Karpas-422 (cell line): ENCODE measurements at regions not wholly inside any gene's neighbourhood (a gene's known extent, or its start where the extent isn't known, plus 50 kb on each side); places are given as distances from the start of the nearest gene placed in this dataset.

ENCODE experiments used
- DNase-seq: peaks from one replicate; pipeline ENCODE4 v3.0.0-alpha.2; 2015
- H2AFZ ChIP-seq: fragments of 200-600 bp; sonication (generic); 2 replicates; pipeline ENCODE4 v1.6.1; 2014; ENCODE audit warnings: antibody characterized with exemption, low read length, mixed read lengths
- H3K27ac ChIP-seq: fragments of 200-600 bp; sonication (generic); 2 replicates; pipeline ENCODE4 v1.5.1; 2014; ENCODE audit warnings: mild to moderate bottlenecking, low read length, moderate library complexity
- H3K27me3 ChIP-seq: fragments of 200-600 bp; sonication (generic); 2 replicates; pipeline ENCODE4 v1.6.1; 2014; ENCODE audit warnings: low read length, mixed read lengths
- H3K36me3 ChIP-seq: fragments of 200-600 bp; sonication (generic); 2 replicates; pipeline ENCODE4 v1.6.1; 2014; ENCODE audit warnings: low read length, mixed read lengths; ENCODE audit not compliant: insufficient read depth
- H3K4me1 ChIP-seq: fragments of 200-600 bp; sonication (generic); 2 replicates; pipeline ENCODE4 v1.6.1; 2014; ENCODE audit warnings: mild to moderate bottlenecking, low read length, mixed read lengths
- H3K4me2 ChIP-seq: fragments of 200-600 bp; sonication (generic); 2 replicates; pipeline ENCODE4 v1.6.1; 2014; ENCODE audit warnings: low read length, low read depth, mild to moderate bottlenecking; ENCODE audit not compliant: poor library complexity, severe bottlenecking
- H3K4me3 ChIP-seq: fragments of 200-600 bp; sonication (generic); 2 replicates; pipeline ENCODE4 v1.5.1; 2014; ENCODE audit warnings: mild to moderate bottlenecking, antibody characterized with exemption, low read length, mixed read lengths
- H3K79me2 ChIP-seq: fragments of 200-600 bp; sonication (generic); 2 replicates; pipeline ENCODE4 v1.6.1; 2014; ENCODE audit warnings: mild to moderate bottlenecking, low read length, mixed read lengths
- H3K9ac ChIP-seq: fragments of 200-600 bp; sonication (generic); 2 replicates; pipeline ENCODE4 v1.6.0; 2014; ENCODE audit warnings: low read length
- H3K9me2 ChIP-seq: fragments of 200-600 bp; sonication (generic), shearing (Covaris generic); replicated peaks from 2 replicates; pipeline ENCODE4 v1.6.0; 2014; ENCODE audit warnings: mild to moderate bottlenecking, low read length, moderate library complexity; ENCODE audit not compliant: insufficient read depth
- H3K9me3 ChIP-seq: fragments of 300-700, 200-600 bp; sonication (generic); 2 replicates; pipeline ENCODE4 v1.6.1; 2014; ENCODE audit warnings: low read length, mixed read lengths
- H4K20me1 ChIP-seq: fragments of 200-600 bp; sonication (generic); 2 replicates; pipeline ENCODE4 v1.6.1; 2014; ENCODE audit warnings: mild to moderate bottlenecking, antibody characterized with exemption, low read length, low read depth; ENCODE audit not compliant: insufficient read depth

DNA sequence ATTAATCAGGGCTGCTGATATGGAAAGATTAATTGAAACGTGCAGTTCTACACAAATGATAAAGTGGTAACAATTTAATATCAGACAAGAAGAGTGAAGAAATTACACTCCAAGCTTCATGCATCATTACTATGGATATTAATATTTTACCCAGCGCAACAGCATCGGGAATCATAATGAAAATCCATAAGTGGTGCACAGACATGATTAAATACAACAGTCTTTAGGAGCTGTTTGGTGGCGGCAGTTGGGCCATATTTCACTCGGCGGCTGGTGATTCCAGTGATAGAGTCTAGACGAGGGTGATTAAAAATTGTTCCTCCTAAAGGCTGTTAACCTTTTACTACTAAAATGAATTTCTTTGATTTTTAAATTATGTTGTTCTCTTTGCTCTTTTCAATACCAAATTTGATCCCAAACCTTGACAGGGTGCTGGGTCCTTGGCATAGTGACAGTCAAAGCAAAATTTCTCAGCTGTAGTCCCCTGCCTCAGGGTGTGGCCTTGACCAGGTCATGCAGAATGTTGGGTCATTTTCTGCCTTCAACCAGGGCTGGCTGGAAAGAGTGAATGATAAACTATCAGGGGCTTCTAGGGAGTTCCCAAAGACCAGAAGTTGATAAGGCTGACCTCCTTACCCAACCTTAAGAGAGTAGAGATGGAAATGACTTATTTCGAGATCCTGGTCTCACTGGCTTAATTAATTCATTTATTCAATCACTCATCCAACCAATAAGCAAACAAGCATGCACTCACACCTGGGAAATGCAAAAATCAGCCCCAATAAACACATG is 392.0 kb downstream of the IL20RB start:
- DNase-seq = no peak
- no peaks in the 10 kb centered on the region for H3K27me3 ChIP-seq
- no peaks in the 10 kb centered on the region for H3K9me2 ChIP-seq
- no peak overlapping the region for H3K27ac ChIP-seq
- H3K4me1 ChIP-seq = no peaks in the 10 kb centered on the region
- H4K20me1 ChIP-seq = no peaks in the 10 kb centered on the region
- H3K79me2 ChIP-seq = no peaks in the 10 kb centered on the region
- no peaks in the 10 kb centered on the region for H3K36me3 ChIP-seq
- no peaks in the 10 kb centered on the region for H3K9me3 ChIP-seq
- no peak overlapping the region for H2AFZ ChIP-seq
- H3K4me2 ChIP-seq = no peak overlapping the region
- no peak overlapping the region for H3K4me3 ChIP-seq
- H3K9ac ChIP-seq = no peak overlapping the region

DNA sequence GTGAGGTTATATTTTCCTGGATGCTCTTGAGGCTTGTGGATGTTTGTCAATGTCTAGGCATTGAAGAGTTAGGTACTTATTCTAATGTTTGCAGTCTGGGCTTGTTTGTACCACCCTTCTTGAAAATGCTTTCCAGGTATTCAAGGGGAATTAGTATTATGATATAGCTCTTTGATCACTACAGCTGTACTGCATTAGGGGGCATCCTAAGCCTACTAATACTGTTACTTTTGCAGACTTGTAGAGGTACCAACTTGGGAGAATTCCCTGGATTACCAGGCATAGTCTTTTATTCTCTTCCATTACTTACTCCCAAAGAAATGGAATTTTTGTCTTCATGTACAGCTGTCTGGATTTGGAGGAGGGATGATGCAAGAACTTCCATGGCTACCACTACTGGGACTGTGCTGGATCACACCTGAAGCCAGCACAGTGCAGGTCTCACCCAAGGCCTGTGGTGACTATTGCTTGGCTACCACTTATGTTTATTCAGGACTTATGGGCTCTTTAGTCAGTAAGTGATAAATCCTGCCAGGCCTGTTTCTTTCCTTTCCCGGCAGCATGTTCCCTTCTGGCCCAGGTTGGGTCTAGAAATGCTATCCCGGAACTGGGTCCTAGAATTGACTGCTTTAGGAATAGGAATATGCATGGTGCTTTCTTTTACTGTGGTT is 402.9 kb downstream of the IL20RB start:
- peaks cover 11% of the 10 kb centered on the region; the same call in 1 of the 2 replicates for H3K9me3 ChIP-seq
- DNase-seq = no peak

DNA sequence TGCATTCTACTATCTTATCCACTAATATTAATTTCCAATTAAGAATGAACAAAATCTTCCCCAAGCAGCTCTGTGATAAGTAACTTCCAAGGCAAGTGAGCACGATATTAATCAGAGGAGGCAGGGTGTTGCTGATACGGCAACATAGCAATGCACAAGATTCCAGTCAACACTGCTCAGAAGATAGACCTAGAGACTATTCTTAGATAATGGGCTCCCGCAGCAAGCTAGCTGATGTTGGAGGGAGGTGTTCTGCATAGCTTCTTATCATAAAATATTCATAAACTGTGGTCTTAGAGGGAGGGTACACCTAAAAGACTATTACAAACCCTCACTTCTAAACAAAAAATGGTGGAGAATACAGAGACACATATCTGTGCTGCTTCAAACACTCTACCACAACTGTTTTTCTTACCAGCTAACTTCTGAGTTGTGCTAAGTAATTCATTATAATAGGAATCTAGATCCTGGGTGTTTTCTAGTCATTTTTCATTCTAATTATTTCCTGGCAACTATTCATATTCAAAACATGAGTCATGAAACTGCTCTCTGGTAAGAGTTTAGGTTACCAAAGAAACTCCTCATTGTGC is 382.0 kb upstream of the SOX14 start:
- Histone ChIP-seq H3K9ac (no peak overlapping the region), H3K27me3 (no peaks in the 10 kb centered on the region), H3K79me2 (no peaks in the 10 kb centered on the region), H4K20me1 (no peaks in the 10 kb centered on the region), H2AFZ (no peak overlapping the region), H3K9me2 (no peaks in the 10 kb centered on the region), H3K4me2 (no peak overlapping the region), H3K9me3 (no peaks in the 10 kb centered on the region), H3K36me3 (no peaks in the 10 kb centered on the region), H3K27ac (no peak overlapping the region), H3K4me3 (no peak overlapping the region), H3K4me1 (no peaks in the 10 kb centered on the region)
- no peak for DNase-seq

More for the DNA sequence above, 402.9 kb downstream of the IL20RB start:
- H3K27ac ChIP-seq = no peak overlapping the region
- H3K4me3 ChIP-seq = no peak overlapping the region
- H2AFZ ChIP-seq = no peak overlapping the region
- H3K4me2 ChIP-seq = no peak overlapping the region
- no peaks in the 10 kb centered on the region for H3K27me3 ChIP-seq
- no peaks in the 10 kb centered on the region for H3K36me3 ChIP-seq
- H4K20me1 ChIP-seq = no peaks in the 10 kb centered on the region
- H3K9me2 ChIP-seq = no peaks in the 10 kb centered on the region; the same call in 1 of the 2 replicates
- no peak overlapping the region for H3K9ac ChIP-seq
- no peaks in the 10 kb centered on the region for H3K79me2 ChIP-seq
- H3K4me1 ChIP-seq = no peaks in the 10 kb centered on the region

DNA sequence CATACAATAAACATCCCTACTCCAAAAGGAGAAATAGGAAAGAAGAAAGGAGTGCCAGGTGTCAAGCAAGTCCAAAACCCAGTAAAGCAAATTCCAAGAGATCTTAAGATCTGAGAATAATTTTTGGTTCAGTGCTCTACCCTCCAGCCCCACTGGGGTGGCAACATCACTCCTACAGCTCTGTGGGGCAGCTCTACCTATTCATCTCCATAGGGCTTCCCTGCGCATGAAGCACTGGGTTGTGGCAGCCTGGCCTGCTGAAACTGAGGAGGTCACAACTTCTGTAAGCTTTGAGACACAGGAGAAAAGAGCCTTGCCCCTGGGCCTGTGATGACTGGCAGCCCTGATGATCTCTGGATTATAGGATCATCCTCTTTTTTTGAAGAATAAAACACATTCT is 378.2 kb upstream of the SOX14 start:
- DNase-seq = no peak

DNA sequence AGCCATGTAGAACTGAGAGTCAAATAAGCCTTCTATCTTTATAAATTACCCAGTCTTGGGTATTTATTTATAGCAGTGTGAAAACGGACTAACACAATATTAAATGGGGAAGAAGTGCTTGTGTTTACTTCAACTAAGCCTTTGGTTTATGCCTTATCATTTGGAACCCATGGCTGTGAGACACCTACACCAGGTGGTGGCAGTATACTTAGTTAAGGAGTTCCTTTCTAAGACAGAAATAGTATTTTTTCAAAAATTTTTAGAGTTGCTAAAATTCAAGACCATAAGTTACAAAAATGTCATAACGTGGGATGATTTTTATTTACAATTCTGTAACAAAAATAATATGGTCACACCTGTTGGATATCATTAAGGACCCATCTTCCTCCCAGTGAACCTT is 354.5 kb upstream of the SOX14 start:
- H3K79me2 ChIP-seq = no peaks in the 10 kb centered on the region
- peak; percentile 49 for DNase-seq
- no peaks in the 10 kb centered on the region for H3K9me2 ChIP-seq
- H3K9ac ChIP-seq = no peak overlapping the region
- H3K27ac ChIP-seq = no peak overlapping the region
- H2AFZ ChIP-seq = no peak overlapping the region
- no peaks in the 10 kb centered on the region for H3K9me3 ChIP-seq
- no peak overlapping the region for H3K4me3 ChIP-seq
- H3K27me3 ChIP-seq = no peaks in the 10 kb centered on the region
- no peaks in the 10 kb centered on the region for H3K4me1 ChIP-seq
- H3K4me2 ChIP-seq = no peak overlapping the region
- H4K20me1 ChIP-seq = no peaks in the 10 kb centered on the region
- H3K36me3 ChIP-seq = no peaks in the 10 kb centered on the region

More for the DNA sequence above, 378.2 kb upstream of the SOX14 start:
- Histone ChIP-seq H3K4me2 (no peak overlapping the region), H3K36me3 (no peaks in the 10 kb centered on the region), H3K9me2 (no peaks in the 10 kb centered on the region), H4K20me1 (no peaks in the 10 kb centered on the region), H3K27ac (no peak overlapping the region), H2AFZ (no peak overlapping the region), H3K27me3 (no peaks in the 10 kb centered on the region), H3K9me3 (no peaks in the 10 kb centered on the region), H3K4me3 (no peak overlapping the region), H3K9ac (no peak overlapping the region), H3K4me1 (no peaks in the 10 kb centered on the region), H3K79me2 (no peaks in the 10 kb centered on the region)

DNA sequence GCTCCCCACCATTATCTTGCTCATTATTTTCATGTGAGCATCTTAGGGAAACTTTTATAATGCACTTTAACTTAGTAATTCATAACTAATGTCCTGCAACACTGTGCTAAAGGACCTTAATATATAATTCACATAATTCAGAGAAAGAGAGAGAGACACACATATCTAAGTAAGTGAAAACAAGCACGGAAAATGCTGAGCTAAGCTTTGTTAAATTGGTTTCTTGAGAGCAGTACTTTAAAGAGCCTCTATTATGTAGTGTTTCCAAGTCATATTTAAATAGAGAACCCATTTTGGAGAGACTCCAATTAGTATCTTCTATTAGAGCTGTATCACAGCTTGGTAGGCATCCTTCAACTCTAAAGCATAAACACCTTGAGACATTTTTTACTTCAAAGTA is 354.1 kb upstream of the SOX14 start:
- no peaks in the 10 kb centered on the region for H4K20me1 ChIP-seq
- H3K27me3 ChIP-seq = no peaks in the 10 kb centered on the region
- H3K4me2 ChIP-seq = no peak overlapping the region
- H3K9me2 ChIP-seq = no peaks in the 10 kb centered on the region
- no peaks in the 10 kb centered on the region for H3K4me1 ChIP-seq
- H3K36me3 ChIP-seq = no peaks in the 10 kb centered on the region
- H2AFZ ChIP-seq = no peak overlapping the region
- H3K79me2 ChIP-seq = no peaks in the 10 kb centered on the region
- no peak overlapping the region for H3K4me3 ChIP-seq
- no peaks in the 10 kb centered on the region for H3K9me3 ChIP-seq
- no peak for DNase-seq
- H3K9ac ChIP-seq = no peak overlapping the region
- no peak overlapping the region for H3K27ac ChIP-seq

DNA sequence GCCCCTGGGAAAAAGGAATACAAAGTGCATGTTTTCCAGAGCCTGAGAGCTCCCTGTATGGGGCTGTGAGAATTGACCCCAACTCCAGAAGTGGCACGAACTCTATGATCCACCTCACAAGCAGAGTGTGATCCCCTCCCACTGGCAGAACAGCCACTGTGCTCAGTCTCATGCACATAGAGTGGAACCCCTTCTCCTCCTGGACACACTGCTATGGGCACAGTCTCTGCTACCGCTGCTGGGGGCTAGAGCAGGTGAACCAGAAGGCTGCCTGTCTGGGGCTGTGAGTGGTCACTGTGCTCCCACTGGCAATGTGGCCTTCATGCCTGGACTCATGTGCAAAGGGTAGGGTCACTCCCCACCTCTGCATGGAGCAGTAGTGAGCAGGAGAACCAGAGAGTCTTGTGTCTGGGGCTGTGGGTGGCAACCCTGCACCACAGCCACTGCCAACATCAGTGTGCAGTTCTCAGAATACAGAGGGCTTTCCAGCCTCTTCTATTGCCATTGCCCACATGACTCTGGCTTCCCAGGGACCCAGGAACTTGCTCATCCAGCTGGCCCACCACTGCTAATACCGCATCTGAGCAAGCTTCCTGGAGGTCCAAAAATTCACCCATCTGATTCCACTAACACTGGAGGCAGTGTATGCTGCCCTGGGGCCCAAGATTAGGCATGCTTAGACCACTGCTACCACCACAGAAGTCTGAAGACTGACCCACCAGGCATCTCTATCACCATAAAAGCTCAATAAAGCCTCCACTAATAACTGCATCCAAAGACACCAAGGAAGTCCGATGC is 343.7 kb upstream of the SOX14 start:
- Histone ChIP-seq H3K4me1 (no peaks in the 10 kb centered on the region), H3K4me3 (no peak overlapping the region), H2AFZ (no peak overlapping the region), H3K27me3 (no peaks in the 10 kb centered on the region), H4K20me1 (no peaks in the 10 kb centered on the region), H3K27ac (no peak overlapping the region), H3K4me2 (no peak overlapping the region), H3K9me2 (no peaks in the 10 kb centered on the region), H3K9me3 (peaks cover 14% of the 10 kb centered on the region), H3K9ac (no peak overlapping the region), H3K36me3 (no peaks in the 10 kb centered on the region), H3K79me2 (no peaks in the 10 kb centered on the region)
- DNase-seq = no peak

DNA sequence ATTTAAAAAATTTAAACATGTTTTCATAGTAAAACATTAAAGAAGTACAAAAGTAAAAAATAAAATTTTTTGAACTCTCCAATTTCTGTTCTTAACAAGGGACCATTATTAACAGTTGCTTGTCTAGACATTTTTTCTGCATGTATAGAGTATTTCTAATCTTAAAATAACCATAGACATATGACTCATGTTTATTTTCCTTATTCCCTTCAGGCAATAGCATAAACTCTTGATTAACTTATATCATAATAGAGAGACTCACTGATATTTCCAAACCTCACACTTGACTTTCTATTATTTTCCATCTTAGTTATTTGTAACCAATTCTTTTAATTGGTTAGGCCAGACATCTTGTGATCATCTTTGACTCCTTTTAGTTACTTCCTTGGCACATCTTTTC is 325.6 kb upstream of the SOX14 start:
- H3K4me2 ChIP-seq = no peak overlapping the region
- no peaks in the 10 kb centered on the region for H3K79me2 ChIP-seq
- no peaks in the 10 kb centered on the region for H3K9me3 ChIP-seq
- no peaks in the 10 kb centered on the region for H3K9me2 ChIP-seq
- H3K36me3 ChIP-seq = no peaks in the 10 kb centered on the region
- DNase-seq = no peak
- no peak overlapping the region for H3K9ac ChIP-seq
- H2AFZ ChIP-seq = no peak overlapping the region
- no peaks in the 10 kb centered on the region for H3K27me3 ChIP-seq
- no peaks in the 10 kb centered on the region for H4K20me1 ChIP-seq
- no peaks in the 10 kb centered on the region for H3K4me1 ChIP-seq
- no peak overlapping the region for H3K27ac ChIP-seq
- H3K4me3 ChIP-seq = no peak overlapping the region
